Endothelial cell of hepatic sinusoid (primary cell): ENCODE measurements at regions not wholly inside any gene's neighbourhood (a gene's known extent, or its start where the extent isn't known, plus 50 kb on each side); places are given as distances from the start of the nearest gene placed in this dataset.
"Not testable (repeated sequence)": the region's sequence is repeated elsewhere in the genome, so short reads cannot be mapped to it uniquely, and the experiment has no call there.

Experiments used
- in situ Hi-C: cut with HindIII; loops from 2 replicates; pipeline ENCODE4 v1.10.0; 2017; ENCODE audit warnings: low sequenced_read_pairs

DNA sequence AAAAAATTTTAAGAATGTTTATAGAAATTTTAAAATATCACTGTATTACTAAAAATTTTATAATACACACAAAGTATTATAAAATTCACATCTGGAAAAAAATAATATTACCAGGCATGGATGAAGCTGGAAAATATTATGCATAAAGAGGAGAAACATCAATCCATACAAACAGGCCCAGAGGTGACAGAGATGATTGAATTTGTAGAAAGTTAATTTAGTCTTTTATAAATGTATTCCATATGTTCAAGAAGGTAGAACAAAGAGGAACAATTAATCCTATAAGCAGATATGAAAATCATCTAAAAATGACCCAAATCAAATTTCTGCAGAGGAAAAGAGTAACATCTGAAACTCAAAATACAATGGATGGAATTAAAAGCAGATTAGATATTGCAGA is 605.2 kb upstream of the CELF4 start:
- in situ Hi-C loops = no loop called here

GRCh38 chr18:38167623-38168022 is 602.0 kb upstream of the CELF4 start:
- in situ Hi-C loops = no loop called here

DNA sequence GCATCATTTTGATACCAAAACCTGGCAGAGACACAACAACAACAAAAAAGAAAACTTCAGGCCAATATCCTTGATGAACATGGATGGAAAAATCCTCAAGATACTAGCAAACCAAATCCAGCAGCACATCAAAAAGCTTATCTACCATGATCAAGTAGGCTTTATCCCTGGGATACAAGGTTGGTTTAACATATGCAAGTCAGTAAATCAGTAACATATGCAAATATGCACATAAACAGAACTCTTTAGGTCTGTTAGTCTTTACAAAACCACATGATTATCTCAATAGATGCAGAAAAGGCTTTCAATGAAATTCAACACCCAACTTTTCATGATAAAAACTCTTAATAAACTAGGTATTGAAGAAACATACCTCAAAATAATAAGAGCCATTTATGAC is 587.5 kb upstream of the CELF4 start:
- in situ Hi-C loops = not testable (repeated sequence)

- in situ Hi-C loops = no loop called here
Measured at GRCh38 chr18:38116716-38117115, 551.1 kb upstream of the CELF4 start.

- in situ Hi-C loops = no loop called here
Measured at GRCh38 chr18:38115201-38115600, 549.6 kb upstream of the CELF4 start.

DNA sequence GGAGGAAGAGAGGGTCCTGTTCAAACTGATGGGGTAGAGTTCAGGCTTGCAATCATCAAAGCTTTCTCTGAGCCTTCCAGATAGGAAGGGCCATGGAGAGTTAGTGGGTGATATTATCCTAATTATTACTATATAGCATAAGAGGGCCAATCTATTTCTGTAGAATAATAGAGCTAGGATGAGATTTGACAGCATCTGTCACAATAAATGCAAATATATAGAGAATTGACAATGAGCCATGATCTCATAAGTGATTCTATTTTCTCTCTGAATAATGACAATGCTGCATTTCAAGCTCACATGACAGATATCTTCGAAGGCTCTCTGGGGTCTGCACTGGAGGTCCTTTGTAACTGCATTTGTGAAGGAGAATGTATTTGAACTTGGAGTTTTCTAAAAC is 521.9 kb upstream of the CELF4 start:
- in situ Hi-C loops = no loop called here

DNA sequence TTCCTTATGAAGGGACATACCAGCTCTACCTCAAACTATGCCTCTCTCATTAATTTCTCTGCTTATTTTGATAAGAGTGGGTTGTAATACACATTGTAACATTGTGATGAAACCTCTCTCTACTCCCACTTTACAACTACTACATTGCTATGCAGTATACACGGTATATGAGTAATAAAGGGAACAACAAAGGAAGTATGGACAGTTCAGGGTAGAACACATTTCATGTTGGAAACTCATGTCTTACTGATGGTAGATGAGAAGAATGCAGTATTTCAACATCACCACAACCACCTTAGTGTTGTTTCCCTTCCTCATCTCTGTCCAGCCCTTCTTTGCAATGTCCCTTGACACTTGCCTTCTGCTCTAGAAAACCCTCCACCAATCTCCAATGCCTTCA is 515.9 kb upstream of the CELF4 start:
- in situ Hi-C loops = no loop called here

DNA sequence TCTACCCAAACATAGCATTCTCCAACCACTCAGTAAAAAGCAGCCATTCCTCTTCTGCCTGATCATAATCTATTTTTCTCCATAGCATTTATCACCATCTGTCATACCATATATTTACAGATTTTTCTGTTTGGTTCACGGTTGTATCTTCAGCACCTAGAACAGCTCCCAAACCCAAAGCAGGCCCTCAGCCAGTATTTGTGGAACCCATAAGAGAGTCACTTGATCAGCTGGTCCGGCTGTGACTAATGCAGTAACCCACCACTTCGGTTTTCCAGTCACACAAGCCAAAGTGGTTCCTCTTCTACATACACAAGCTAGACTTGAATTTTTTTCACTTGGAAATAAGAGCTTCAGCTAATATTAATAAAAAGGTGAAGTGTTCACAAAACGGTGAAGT is 511.6 kb upstream of the CELF4 start:
- in situ Hi-C loops = no loop called here

- in situ Hi-C loops = no loop called here
Measured at GRCh38 chr18:38076346-38077070, 510.9 kb upstream of the CELF4 start.

DNA sequence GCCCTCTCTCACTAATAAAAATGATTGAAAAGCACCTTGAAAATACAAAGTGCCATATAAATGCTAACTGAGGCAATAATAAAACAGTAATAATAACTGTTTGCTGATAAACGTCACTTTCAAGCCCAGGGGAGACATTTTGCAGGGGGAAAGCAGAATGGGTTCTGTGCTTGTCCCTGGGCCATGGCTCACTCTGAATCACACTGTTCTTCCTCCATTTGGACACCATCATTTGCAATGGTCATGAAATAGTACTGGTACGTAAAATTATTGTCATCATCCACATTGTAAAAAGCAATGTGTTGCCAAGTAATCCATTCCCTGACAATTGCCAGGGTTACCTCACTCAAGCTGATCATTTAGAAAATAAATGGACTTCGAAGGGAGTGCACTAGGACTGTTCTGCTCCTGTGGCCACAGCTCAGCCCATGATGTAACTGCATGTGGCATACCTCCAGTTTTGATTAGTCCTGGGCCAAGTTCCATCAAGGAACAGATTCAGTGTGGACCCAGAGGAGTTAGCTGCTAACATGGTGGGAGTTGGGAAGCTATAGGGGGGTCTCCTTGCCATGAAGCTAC is 508.8 kb upstream of the CELF4 start:
- in situ Hi-C loops = no loop called here

- in situ Hi-C loops = no loop called here
Measured at GRCh38 chr18:38067821-38068220, 502.2 kb upstream of the CELF4 start.

GRCh38 chr18:38067086-38067485 is 501.5 kb upstream of the CELF4 start:
- in situ Hi-C loops = no loop called here

GRCh38 chr18:38052879-38053590 is 487.4 kb upstream of the CELF4 start:
- in situ Hi-C loops = no loop called here

GRCh38 chr18:38047820-38048219 is 482.2 kb upstream of the CELF4 start:
- in situ Hi-C loops = no loop called here

- in situ Hi-C loops = no loop called here
Measured at GRCh38 chr18:38046651-38047050, 481.1 kb upstream of the CELF4 start.

DNA sequence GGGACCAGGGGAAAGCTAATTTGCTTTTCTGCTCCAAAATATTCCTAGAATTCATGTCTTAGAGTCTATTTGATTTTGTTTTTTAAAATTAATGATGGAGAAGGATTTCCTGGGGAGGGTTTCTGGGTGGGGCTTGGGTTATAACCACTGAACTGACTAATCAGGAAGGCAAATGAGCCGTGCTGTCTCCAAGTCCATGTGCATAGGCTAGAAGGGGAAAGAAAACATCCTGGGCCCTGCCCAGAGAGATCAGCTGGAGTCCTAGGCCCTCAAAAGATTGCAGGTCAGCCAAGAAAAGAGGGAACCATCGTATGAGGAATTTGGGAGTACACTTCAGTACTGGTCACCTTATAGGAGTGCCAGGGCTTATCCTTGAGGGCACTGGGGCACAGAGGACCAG is 480.2 kb upstream of the CELF4 start:
- in situ Hi-C loops = no loop called here

- in situ Hi-C loops = no loop called here
Measured at GRCh38 chr18:38042211-38042890, 476.8 kb upstream of the CELF4 start.

DNA sequence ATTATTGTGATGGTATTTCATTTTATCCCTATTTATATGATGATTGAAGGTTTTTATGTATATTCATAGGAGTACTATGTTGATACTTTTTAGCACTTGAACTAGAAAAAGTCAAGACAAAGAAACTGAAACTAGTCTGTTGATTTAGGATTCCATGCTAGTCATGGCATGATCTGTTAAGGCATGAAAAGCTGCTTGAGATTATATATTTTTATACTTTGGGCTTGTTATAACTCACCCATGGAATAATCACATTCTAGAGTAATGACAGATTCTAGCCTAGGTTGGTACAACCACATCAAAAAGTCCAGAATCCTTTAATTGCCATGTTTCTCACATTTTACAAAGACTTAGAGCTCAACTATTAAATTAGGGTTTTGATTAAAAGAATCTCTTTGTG is 472.6 kb upstream of the CELF4 start:
- in situ Hi-C loops = no loop called here

- in situ Hi-C loops = no loop called here
Measured at GRCh38 chr18:38035193-38035592, 469.6 kb upstream of the CELF4 start.

DNA sequence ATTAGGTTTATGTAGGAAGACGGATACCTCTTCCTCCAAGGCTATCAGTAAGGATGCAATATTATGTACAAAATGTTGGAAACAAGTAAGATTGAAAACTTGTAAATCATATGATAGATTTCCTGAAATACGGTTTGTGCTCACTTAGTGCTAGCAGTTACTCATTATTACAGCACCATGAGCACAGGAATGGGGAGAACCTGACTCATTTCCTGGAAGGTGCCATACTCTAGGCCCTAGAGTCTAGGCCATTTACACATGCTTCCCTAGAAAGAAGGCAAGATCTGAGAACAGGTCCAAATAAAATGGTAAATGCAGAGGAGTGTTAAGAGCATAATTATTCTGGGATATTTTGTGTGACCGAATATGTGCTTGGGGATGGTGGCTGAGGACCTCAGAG is 467.7 kb upstream of the CELF4 start:
- in situ Hi-C loops = no loop called here

GRCh38 chr18:38032516-38032915 is 466.9 kb upstream of the CELF4 start:
- in situ Hi-C loops = no loop called here

DNA sequence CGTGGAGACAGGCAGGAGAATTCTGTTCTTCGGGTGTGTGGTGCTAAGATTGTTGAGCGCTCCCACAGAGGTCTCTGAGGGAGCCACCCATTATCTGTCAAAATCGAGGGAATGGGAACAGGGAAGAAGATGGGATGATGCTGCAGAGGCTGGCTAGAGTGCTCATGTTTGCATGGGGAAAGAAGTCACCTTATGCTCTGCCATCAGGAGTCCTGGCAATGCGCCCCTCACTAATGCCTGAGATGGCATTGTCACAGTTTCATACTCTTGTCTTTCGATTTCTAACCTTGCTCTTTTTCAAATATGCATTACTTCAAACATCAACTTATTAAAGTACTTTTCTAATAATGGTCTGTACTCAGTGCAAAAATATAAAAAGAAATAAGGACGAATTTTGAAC is 463.3 kb upstream of the CELF4 start:
- in situ Hi-C loops = no loop called here
